KMS-11 (cell line): ENCODE measurements at regions not wholly inside any gene's neighbourhood (a gene's known extent, or its start where the extent isn't known, plus 50 kb on each side); places are given as distances from the start of the nearest gene placed in this dataset.

Experiments used
- H2AFZ ChIP-seq: fragments of 200-600 bp; sonication (generic); 2 replicates; pipeline ENCODE4 v1.6.1; 2016; ENCODE audit warnings: antibody characterized with exemption, mixed run types, low read depth
- H3K27ac ChIP-seq: fragments of 200-600 bp; sonication (generic); 2 replicates; pipeline ENCODE4 v1.6.1; 2016; ENCODE audit warnings: mild to moderate bottlenecking, mixed run types
- H3K27me3 ChIP-seq: fragments of 200-600 bp; sonication (generic); 2 replicates; pipeline ENCODE4 v1.6.1; 2017; ENCODE audit warnings: mild to moderate bottlenecking, low read depth, mixed run types, moderate library complexity; ENCODE audit not compliant: insufficient read depth
- H3K36me3 ChIP-seq: fragments of 200-600 bp; sonication (generic); 2 replicates; pipeline ENCODE4 v1.6.1; 2017; ENCODE audit warnings: mild to moderate bottlenecking, mixed run types; ENCODE audit not compliant: insufficient read depth
- H3K4me1 ChIP-seq: fragments of 200-600 bp; sonication (generic); 2 replicates; pipeline ENCODE4 v1.6.1; 2016; ENCODE audit warnings: mild to moderate bottlenecking, low read depth, mixed run types; ENCODE audit not compliant: poor library complexity, severe bottlenecking
- H3K4me2 ChIP-seq: fragments of 200-600 bp; sonication (generic); 2 replicates; pipeline ENCODE4 v1.7.0; 2016; ENCODE audit warnings: mild to moderate bottlenecking, mixed run types
- H3K4me3 ChIP-seq: fragments of 200-600 bp; sonication (generic); IDR thresholded peaks from 2 replicates; pipeline ENCODE4 v1.6.1; 2017; ENCODE audit warnings: low read depth, low read length, mixed read lengths; ENCODE audit not compliant: insufficient read depth
- H3K79me2 ChIP-seq: fragments of 200-600 bp; sonication (generic); 2 replicates; pipeline ENCODE4 v1.6.1; 2016; ENCODE audit warnings: low read depth, mixed run types; ENCODE audit not compliant: insufficient read depth
- H3K9ac ChIP-seq: fragments of 200-600 bp; sonication (generic); 2 replicates; pipeline ENCODE4 v1.6.1; 2016; ENCODE audit warnings: mild to moderate bottlenecking, mixed run types
- H4K20me1 ChIP-seq: fragments of 200-600 bp; sonication (generic); 2 replicates; pipeline ENCODE4 v1.6.1; 2016; ENCODE audit warnings: mild to moderate bottlenecking, mixed run types; ENCODE audit not compliant: insufficient read depth
- CTCF ChIP-seq: fragments of 200-600 bp; sonication (generic); conservative IDR thresholded peaks from 2 replicates; pipeline ENCODE4 v1.6.1; 2017; ENCODE audit warnings: low read depth, mild to moderate bottlenecking, antibody characterized with exemption, low read length, moderate library complexity, mixed read lengths

- no peaks in the 10 kb centered on the region for H3K27me3 ChIP-seq
- H3K27ac ChIP-seq: no peak overlapping the region
- H3K36me3 ChIP-seq: no peaks in the 10 kb centered on the region; the same call in 1 of the 2 replicates
- H3K9ac ChIP-seq: no peak overlapping the region
- H3K4me1 ChIP-seq: no peaks in the 10 kb centered on the region
- TF ChIP-seq CTCF: no peak
- H3K79me2 ChIP-seq: no peaks in the 10 kb centered on the region
- H4K20me1 ChIP-seq: no peaks in the 10 kb centered on the region
- H3K4me3 ChIP-seq: no peak overlapping the region
- H3K4me2 ChIP-seq: no peak overlapping the region
- H2AFZ ChIP-seq: no peak overlapping the region
These were observed 416.1 kb upstream of the CTNND2 start for GRCh38 chr5:12320331-12320730.

GRCh38 chr5:12316812-12317211 is 412.6 kb upstream of the CTNND2 start:
- H3K79me2 ChIP-seq: no peaks in the 10 kb centered on the region
- no peak overlapping the region for H3K27ac ChIP-seq
- no peaks in the 10 kb centered on the region for H3K4me1 ChIP-seq
- TF ChIP-seq CTCF: no peak
- no peaks in the 10 kb centered on the region for H4K20me1 ChIP-seq
- no peak overlapping the region for H3K4me3 ChIP-seq
- H3K4me2 ChIP-seq: no peak overlapping the region
- no peaks in the 10 kb centered on the region for H3K36me3 ChIP-seq
- H2AFZ ChIP-seq: no peak overlapping the region
- no peak overlapping the region for H3K9ac ChIP-seq
- H3K27me3 ChIP-seq: no peaks in the 10 kb centered on the region

GRCh38 chr5:12315461-12315860 is 411.2 kb upstream of the CTNND2 start:
- no peak overlapping the region for H3K9ac ChIP-seq
- no peak overlapping the region for H2AFZ ChIP-seq
- H3K36me3 ChIP-seq: no peaks in the 10 kb centered on the region
- H3K79me2 ChIP-seq: no peaks in the 10 kb centered on the region
- no peaks in the 10 kb centered on the region for H3K4me1 ChIP-seq
- no peaks in the 10 kb centered on the region for H3K27me3 ChIP-seq
- no peaks in the 10 kb centered on the region for H4K20me1 ChIP-seq
- TF ChIP-seq CTCF: no peak
- H3K27ac ChIP-seq: no peak overlapping the region
- no peak overlapping the region for H3K4me3 ChIP-seq
- no peak overlapping the region for H3K4me2 ChIP-seq

GRCh38 chr5:12313602-12314001 is 409.4 kb upstream of the CTNND2 start:
- Histone ChIP-seq H2AFZ (no peak overlapping the region), H4K20me1 (no peaks in the 10 kb centered on the region), H3K36me3 (no peaks in the 10 kb centered on the region), H3K4me3 (no peak overlapping the region), H3K4me2 (no peak overlapping the region), H3K27me3 (no peaks in the 10 kb centered on the region), H3K79me2 (no peaks in the 10 kb centered on the region), H3K4me1 (no peaks in the 10 kb centered on the region), H3K27ac (no peak overlapping the region), H3K9ac (no peak overlapping the region)
- no peak for TF ChIP-seq CTCF
